Neural progenitor cell (in vitro differentiated cells): ENCODE measurements at regions not wholly inside any gene's neighbourhood (a gene's known extent, or its start where the extent isn't known, plus 50 kb on each side); places are given as distances from the start of the nearest gene placed in this dataset.

Experiments
- EZH2 ChIP-seq: fragments of 200-600 bp; sonication (generic); IDR thresholded peaks from 2 replicates; pipeline ENCODE4 v1.6.1; 2017; ENCODE audit warnings: antibody characterized with exemption, mild to moderate bottlenecking, moderate library complexity
- EZH2phosphoT487 ChIP-seq: fragments of 200-600 bp; sonication (generic); IDR thresholded peaks from 2 replicates; pipeline ENCODE4 v1.6.1; 2017; ENCODE audit warnings: antibody characterized with exemption
- TF ChIP-seq, protein P1 (sequence below): fragments of 200-600 bp; sonication (generic); IDR thresholded peaks from 2 replicates; pipeline ENCODE4 v1.5.1; 2017; ENCODE audit warnings: antibody characterized with exemption, mild to moderate bottlenecking

DNA sequence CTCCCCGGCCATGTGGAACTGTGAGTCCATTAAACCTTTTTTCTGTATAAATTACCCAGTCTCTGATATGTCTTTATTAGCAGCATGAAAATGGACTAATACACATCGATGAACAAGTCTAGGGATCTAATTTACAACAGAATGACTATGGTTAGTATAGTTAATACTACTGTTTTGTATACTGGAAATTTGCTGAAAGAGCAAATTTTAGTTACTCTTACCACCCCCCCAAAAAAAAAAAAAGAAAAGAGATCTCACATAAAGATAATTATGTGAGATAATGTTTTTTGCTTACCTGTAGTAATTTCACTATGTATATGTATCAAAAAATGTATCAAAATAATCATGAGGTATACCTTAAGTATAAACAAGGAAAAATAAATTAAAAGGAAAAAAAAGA lies 199.5 kb upstream of the GRM3 start:
- TF ChIP-seq, protein P1, sequence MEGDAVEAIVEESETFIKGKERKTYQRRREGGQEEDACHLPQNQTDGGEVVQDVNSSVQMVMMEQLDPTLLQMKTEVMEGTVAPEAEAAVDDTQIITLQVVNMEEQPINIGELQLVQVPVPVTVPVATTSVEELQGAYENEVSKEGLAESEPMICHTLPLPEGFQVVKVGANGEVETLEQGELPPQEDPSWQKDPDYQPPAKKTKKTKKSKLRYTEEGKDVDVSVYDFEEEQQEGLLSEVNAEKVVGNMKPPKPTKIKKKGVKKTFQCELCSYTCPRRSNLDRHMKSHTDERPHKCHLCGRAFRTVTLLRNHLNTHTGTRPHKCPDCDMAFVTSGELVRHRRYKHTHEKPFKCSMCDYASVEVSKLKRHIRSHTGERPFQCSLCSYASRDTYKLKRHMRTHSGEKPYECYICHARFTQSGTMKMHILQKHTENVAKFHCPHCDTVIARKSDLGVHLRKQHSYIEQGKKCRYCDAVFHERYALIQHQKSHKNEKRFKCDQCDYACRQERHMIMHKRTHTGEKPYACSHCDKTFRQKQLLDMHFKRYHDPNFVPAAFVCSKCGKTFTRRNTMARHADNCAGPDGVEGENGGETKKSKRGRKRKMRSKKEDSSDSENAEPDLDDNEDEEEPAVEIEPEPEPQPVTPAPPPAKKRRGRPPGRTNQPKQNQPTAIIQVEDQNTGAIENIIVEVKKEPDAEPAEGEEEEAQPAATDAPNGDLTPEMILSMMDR = no peak
- no peak for TF ChIP-seq EZH2
- no peak for TF ChIP-seq EZH2phosphoT487
